HG03457 (cell line): ENCODE measurements at regions not wholly inside any gene's neighbourhood (a gene's known extent, or its start where the extent isn't known, plus 50 kb on each side); places are given as distances from the start of the nearest gene placed in this dataset.

ENCODE experiments used
- ATAC-seq: cut with Tn5 transposase; IDR thresholded peaks from one replicate; pipeline ENCODE4 v1.9.1; 2021; ENCODE audit warnings: moderate number of reproducible peaks; ENCODE audit not compliant: unreplicated experiment

GRCh38 chr18:11324956-11325882 lies 175.8 kb upstream of the PIEZO2 start:
- ATAC-seq, result peak; percentile 68

- ATAC-seq, result no peak
Measured at GRCh38 chr18:11324510-11324909, 175.1 kb upstream of the PIEZO2 start.

GRCh38 chr18:11323359-11323819 lies 174.0 kb upstream of the PIEZO2 start:
- ATAC-seq, result no peak

- ATAC-seq, result no peak
Measured at GRCh38 chr18:11322716-11323115, 173.3 kb upstream of the PIEZO2 start.

- no peak for ATAC-seq
Measured at GRCh38 chr18:11322006-11322405, 172.6 kb upstream of the PIEZO2 start.

GRCh38 chr18:11320986-11321385 lies 171.6 kb upstream of the PIEZO2 start:
- no peak for ATAC-seq

GRCh38 chr18:11316546-11316945 lies 167.2 kb upstream of the PIEZO2 start:
- ATAC-seq, result no peak

GRCh38 chr18:11310476-11311086 lies 161.2 kb upstream of the PIEZO2 start:
- ATAC-seq, result peak; percentile 72

- ATAC-seq, result no peak
Measured at GRCh38 chr18:11309172-11309571, 159.8 kb upstream of the PIEZO2 start.

- no peak for ATAC-seq
Measured at GRCh38 chr18:11308499-11308898, 159.1 kb upstream of the PIEZO2 start.

GRCh38 chr18:11307716-11308115 lies 158.3 kb upstream of the PIEZO2 start:
- ATAC-seq, result no peak

- ATAC-seq, result no peak
Measured at GRCh38 chr18:11305507-11305906, 156.1 kb upstream of the PIEZO2 start.

GRCh38 chr18:11304928-11305327 lies 155.6 kb upstream of the PIEZO2 start:
- no peak for ATAC-seq

- ATAC-seq, result no peak
Measured at GRCh38 chr18:11296946-11297345, 147.6 kb upstream of the PIEZO2 start.

GRCh38 chr18:11293794-11294193 lies 144.4 kb upstream of the PIEZO2 start:
- ATAC-seq, result peak; percentile 69

GRCh38 chr18:11290786-11291185 lies 141.4 kb upstream of the PIEZO2 start:
- no peak for ATAC-seq

- ATAC-seq, result no peak
Measured at GRCh38 chr18:11289248-11289647, 139.9 kb upstream of the PIEZO2 start.

- no peak for ATAC-seq
Measured at GRCh38 chr18:11288401-11288800, 139.0 kb upstream of the PIEZO2 start.

- ATAC-seq, result no peak
Measured at GRCh38 chr18:11286431-11286830, 137.1 kb upstream of the PIEZO2 start.

GRCh38 chr18:11284811-11285210 lies 135.4 kb upstream of the PIEZO2 start:
- ATAC-seq, result no peak

- ATAC-seq, result no peak
Measured at GRCh38 chr18:11284349-11284748, 135.0 kb upstream of the PIEZO2 start.

- no peak for ATAC-seq
Measured at GRCh38 chr18:11283479-11284161, 134.3 kb upstream of the PIEZO2 start.
